Type B pancreatic cell (in vitro differentiated cells): ENCODE measurements at regions not wholly inside any gene's neighbourhood (a gene's known extent, or its start where the extent isn't known, plus 50 kb on each side); places are given as distances from the start of the nearest gene placed in this dataset.

ENCODE experiments used
- DNase-seq: peaks from one replicate; pipeline ENCODE4 v3.0.0; 2021; ENCODE audit warnings: mixed read lengths; ENCODE audit not compliant: unreplicated experiment; ENCODE audit errors: extremely low spot score
- H3K27ac Mint-ChIP-seq: 2 replicates; pipeline ENCODE4 v1.8.0; 2021; ENCODE audit warnings: mild to moderate bottlenecking, mixed read lengths
- H3K27me3 Mint-ChIP-seq: 2 replicates; pipeline ENCODE4 v1.8.0; 2021; ENCODE audit warnings: mixed read lengths
- H3K36me3 Mint-ChIP-seq: 2 replicates; pipeline ENCODE4 v1.8.0; 2021; ENCODE audit warnings: mixed read lengths
- H3K4me1 Mint-ChIP-seq: one replicate; pipeline ENCODE4 v1.8.0; 2021; ENCODE audit warnings: mixed read lengths; ENCODE audit not compliant: unreplicated experiment
- H3K4me3 Mint-ChIP-seq: 2 replicates; pipeline ENCODE4 v1.8.0; 2021; ENCODE audit warnings: mild to moderate bottlenecking, mixed read lengths
- H3K9me3 Mint-ChIP-seq: 2 replicates; pipeline ENCODE4 v1.8.0; 2021; ENCODE audit warnings: mixed read lengths
- CTCF ChIP-seq: fragments of 200-600 bp; sonication (generic); conservative IDR thresholded peaks from 2 replicates; pipeline ENCODE4 v1.5.0; 2021; ENCODE audit warnings: antibody characterized with exemption, mild to moderate bottlenecking

GRCh38 chr5:110179321-110179720, 489.6 kb downstream of the MAN2A1 start:
- H3K27ac Mint-ChIP-seq, result no peak overlapping the region
- no peak overlapping the region for H3K4me3 Mint-ChIP-seq

GRCh38 chr5:110194191-110194590, 504.5 kb downstream of the MAN2A1 start:
- no peak overlapping the region for H3K27ac Mint-ChIP-seq
- H3K27me3 Mint-ChIP-seq, result no peaks in the 10 kb centered on the region
- H3K4me1 Mint-ChIP-seq, result no peaks in the 10 kb centered on the region
- H3K4me3 Mint-ChIP-seq, result no peak overlapping the region
- no peaks in the 10 kb centered on the region for H3K36me3 Mint-ChIP-seq
- TF ChIP-seq CTCF, result no peak
- H3K9me3 Mint-ChIP-seq, result no peaks in the 10 kb centered on the region
- DNase-seq, result no peak

More at GRCh38 chr5:110179321-110179720, 489.6 kb downstream of the MAN2A1 start:
- no peak for DNase-seq
- peaks cover 5% of the 10 kb centered on the region for H3K27me3 Mint-ChIP-seq
- H3K9me3 Mint-ChIP-seq, result no peaks in the 10 kb centered on the region
- no peak for TF ChIP-seq CTCF
- no peaks in the 10 kb centered on the region for H3K36me3 Mint-ChIP-seq
- peaks cover 11% of the 10 kb centered on the region for H3K4me1 Mint-ChIP-seq

DNA sequence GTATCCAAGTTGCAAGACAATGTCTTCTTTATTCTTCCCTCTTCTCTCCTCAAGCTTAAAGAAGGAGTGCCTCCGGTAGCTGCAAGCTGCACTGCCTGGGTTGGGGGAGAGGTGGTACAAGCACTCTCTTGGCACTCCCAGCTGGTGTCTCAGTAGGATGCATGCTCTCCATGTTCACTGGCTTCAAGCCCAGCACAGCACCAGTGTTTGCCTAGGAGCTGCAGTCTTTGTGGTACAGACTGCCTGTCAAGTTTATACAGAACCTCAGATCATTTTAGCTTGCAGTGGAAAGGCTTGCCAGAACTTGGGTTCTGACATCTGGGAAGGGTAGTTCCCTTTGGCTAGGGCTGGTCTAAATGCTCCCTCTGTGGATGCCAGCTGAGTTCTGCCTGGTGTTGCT, 505.6 kb downstream of the MAN2A1 start:
- no peak for DNase-seq
- Mint-ChIP-seq H3K36me3 (no peaks in the 10 kb centered on the region), H3K9me3 (peaks cover 3% of the 10 kb centered on the region), H3K27ac (no peak overlapping the region), H3K4me3 (no peak overlapping the region), H3K27me3 (no peaks in the 10 kb centered on the region), H3K4me1 (no peaks in the 10 kb centered on the region)
- no peak for TF ChIP-seq CTCF

DNA sequence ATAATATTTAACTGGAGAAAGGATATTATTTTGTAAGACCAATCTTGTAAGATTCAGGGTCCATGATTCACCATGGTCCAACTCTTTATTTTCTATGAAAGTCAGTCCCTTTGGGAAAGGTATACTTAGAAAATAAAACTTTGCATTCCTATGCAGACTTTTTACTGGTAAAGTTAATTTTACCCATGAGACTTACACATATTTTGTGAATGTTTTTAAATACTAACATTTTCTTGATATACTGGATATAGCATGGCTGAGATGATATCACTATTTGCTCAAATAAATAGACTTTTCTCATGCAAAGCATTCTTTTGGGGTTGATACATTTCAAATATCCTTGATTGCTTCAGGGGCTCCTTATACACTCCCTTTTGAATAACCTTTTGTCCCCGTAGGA, 512.1 kb downstream of the MAN2A1 start:
- peaks cover 11% of the 10 kb centered on the region for H3K9me3 Mint-ChIP-seq
- no peaks in the 10 kb centered on the region for H3K27me3 Mint-ChIP-seq
- H3K27ac Mint-ChIP-seq, result no peak overlapping the region
- no peak overlapping the region for H3K4me3 Mint-ChIP-seq
- TF ChIP-seq CTCF, result no peak
- no peaks in the 10 kb centered on the region for H3K36me3 Mint-ChIP-seq
- H3K4me1 Mint-ChIP-seq, result no peaks in the 10 kb centered on the region
- DNase-seq, result no peak

DNA sequence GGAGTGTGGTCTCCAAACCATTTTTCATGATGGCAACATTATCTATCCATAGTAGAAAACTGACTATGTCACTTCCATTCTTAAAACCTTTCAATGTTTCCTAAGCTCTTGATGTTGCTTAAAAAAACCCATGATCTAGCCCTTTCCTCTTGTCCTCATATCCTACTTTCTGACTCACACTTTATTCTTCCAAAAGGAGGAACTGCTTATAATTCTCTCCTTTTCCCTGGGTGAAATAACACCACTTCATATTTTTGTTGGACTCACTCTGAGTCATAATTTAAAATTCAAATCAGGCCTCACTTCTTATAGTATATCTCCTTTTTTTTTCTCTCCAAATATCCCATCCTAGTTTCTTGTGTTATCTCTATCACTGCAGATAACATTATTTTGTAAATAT, 513.9 kb downstream of the MAN2A1 start:
- Mint-ChIP-seq H3K4me3 (no peak overlapping the region), H3K27me3 (no peaks in the 10 kb centered on the region), H3K9me3 (peaks cover 11% of the 10 kb centered on the region), H3K4me1 (no peaks in the 10 kb centered on the region), H3K27ac (no peak overlapping the region), H3K36me3 (no peaks in the 10 kb centered on the region)
- TF ChIP-seq CTCF, result no peak
- no peak for DNase-seq

DNA sequence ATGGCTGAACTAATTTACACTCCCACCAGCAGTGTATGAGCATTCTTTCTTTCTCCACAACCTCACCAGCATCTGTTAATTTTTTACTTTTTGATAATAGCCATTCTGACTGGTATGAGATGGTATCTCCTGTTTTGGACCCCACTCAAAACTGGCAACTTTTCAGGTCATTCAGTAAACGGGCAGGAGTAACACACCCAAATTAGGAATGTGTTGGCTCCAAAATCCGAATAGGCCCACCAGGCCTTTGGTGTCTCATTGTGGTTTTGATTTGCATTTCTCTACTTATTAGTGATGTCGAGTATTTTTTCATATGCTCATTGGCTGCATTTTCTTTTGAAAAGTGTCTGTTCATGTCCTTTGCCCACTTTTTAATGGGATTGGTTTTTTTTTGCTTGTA, 517.1 kb downstream of the TMEM232 start:
- Mint-ChIP-seq H3K36me3 (no peaks in the 10 kb centered on the region), H3K4me1 (no peaks in the 10 kb centered on the region), H3K4me3 (no peak overlapping the region), H3K27ac (no peak overlapping the region), H3K27me3 (no peaks in the 10 kb centered on the region), H3K9me3 (peaks cover 9% of the 10 kb centered on the region)
- TF ChIP-seq CTCF, result no peak
- DNase-seq, result no peak
